GM12878 (cell line): ENCODE measurements at regions not wholly inside any gene's neighbourhood (a gene's known extent, or its start where the extent isn't known, plus 50 kb on each side); places are given as distances from the start of the nearest gene placed in this dataset.

Source experiments
- ATAC-seq: fragments of 200-7000 bp; cut with Tn5 transposase; 3 replicates; pipeline ENCODE4 v1.9.1; 2020; ENCODE audit warnings: mild to moderate bottlenecking, moderate library complexity
- BruUV-seq: library from RNA; stranded (reverse); fragments of 400-500 nt; replicated peaks from 2 replicates; lab custom pipeline; 2021; lab: Mats Ljungman, UMichigan
- CTCF ChIA-PET: fragments of 300-600 bp; sonication (Branson Sonifier 250); formaldehyde crosslinking; extraction: SDS; loops from one replicate; lab custom pipeline; 2021; ENCODE audit warnings: inconsistent platforms; lab: Yijun Ruan, JAX
- POLR2A ChIA-PET: fragments of 350-600 bp; formaldehyde crosslinking; extraction: SDS; loops from one replicate; lab custom pipeline; 2021; ENCODE audit warnings: inconsistent platforms; lab: Charles Lee
- RAD21 ChIA-PET: fragments of 300-600 bp; sonication (Branson Sonifier 250); formaldehyde crosslinking; loops from one replicate; lab custom pipeline; 2023; ENCODE audit warnings: antibody characterized with exemption; ENCODE audit not compliant: unreplicated experiment; lab: Charles Lee
- SMC1A ChIA-PET: fragments of 300-600 bp; sonication (Branson Sonifier 250); formaldehyde crosslinking; loops from one replicate; lab custom pipeline; 2023; ENCODE audit not compliant: unreplicated experiment, uncharacterized antibody; lab: Charles Lee
- DNase-seq: peaks from one replicate; pipeline ENCODE4 v3.0.0-alpha.2; 2011; ENCODE audit warnings: low read depth, low spot score
- FAIRE-seq: peaks from 3 replicates; lab custom pipeline; 2011; peaks lifted over from hg19 to GRCh38; lab: Jason Lieb, UNC
- H2AFZ ChIP-seq: 2 replicates; pipeline ENCODE4 v1.6.0; 2011; ENCODE audit warnings: low read depth, low read length, control low read depth; ENCODE audit not compliant: control insufficient read depth
- H3K27ac ChIP-seq: 2 replicates; pipeline ENCODE4 v1.5.1; 2011; ENCODE audit warnings: control low read depth; ENCODE audit not compliant: control insufficient read depth, insufficient read depth
- H3K27me3 ChIP-seq, 2 experiments: replicated peaks in 1 of 2; 2 replicates each; pipeline versions ENCODE4 v1.6.0 to v1.6.1; 2011; ENCODE audit warnings: low read length in 1 of 2; ENCODE audit not compliant: control insufficient read depth in 2 of 2, insufficient read depth in 2 of 2
- H3K36me3 ChIP-seq, 2 experiments: 2 replicates each; pipeline ENCODE4 v1.5.1; 2011; ENCODE audit warnings: low read length in 1 of 2; ENCODE audit not compliant: control insufficient read depth in 2 of 2, insufficient read depth in 2 of 2
- H3K4me1 ChIP-seq: 2 replicates; pipeline ENCODE4 v1.6.1; 2011; ENCODE audit warnings: mild to moderate bottlenecking, low read length, moderate library complexity, mixed read lengths; ENCODE audit not compliant: control insufficient read depth, insufficient read depth
- H3K4me2 ChIP-seq: 2 replicates; pipeline ENCODE4 v1.6.0; 2011; ENCODE audit warnings: control low read depth; ENCODE audit not compliant: control insufficient read depth, insufficient read depth
- H3K4me3 ChIP-seq: fragments of 200-600 bp; sonication (generic); 2 replicates; pipeline ENCODE4 v1.5.1; 2016
- H3K79me2 ChIP-seq: 2 replicates; pipeline ENCODE4 v1.6.0; 2011; ENCODE audit warnings: low read length; ENCODE audit not compliant: control insufficient read depth, insufficient read depth
- H3K9ac ChIP-seq: 2 replicates; pipeline ENCODE4 v1.8.0; 2011; ENCODE audit warnings: low read length, control low read depth, mixed read lengths; ENCODE audit not compliant: control insufficient read depth, insufficient read depth
- H3K9me3 ChIP-seq: replicated peaks from 3 replicates; pipeline ENCODE4 v1.5.1; 2011; ENCODE audit warnings: mild to moderate bottlenecking, low read length; ENCODE audit not compliant: control insufficient read depth, insufficient read depth
- H4K20me1 ChIP-seq: 2 replicates; pipeline ENCODE4 v1.6.0; 2011; ENCODE audit not compliant: control insufficient read depth, insufficient read depth
- BHLHE40 ChIP-seq, 2 experiments: fragments of 450-650 bp in 1 of 2; IDR thresholded peaks; 2 replicates each; pipeline ENCODE4 v1.6.1; 2011 to 2017; ENCODE audit warnings: low read depth in 2 of 2, borderline replicate concordance in 1 of 2, improper control_type of control experiment in 1 of 2, low read length in 1 of 2, mild to moderate bottlenecking in 1 of 2
- MTA3 ChIP-seq: IDR thresholded peaks from 2 replicates; pipeline ENCODE4 v1.6.1; 2012; ENCODE audit warnings: low read length, inconsistent platforms, borderline replicate concordance
- PRDM15 ChIP-seq: fragments of 450-650 bp; formaldehyde crosslinking; IDR thresholded peaks from 2 replicates; pipeline ENCODE4 v1.4.0; 2020; ENCODE audit warnings: mild to moderate bottlenecking, moderate library complexity
- SIN3A ChIP-seq: IDR thresholded peaks from 2 replicates; pipeline ENCODE4 v1.6.1; 2012; ENCODE audit warnings: low read depth, low read length, improper control_type of control experiment
- SP1 ChIP-seq: IDR thresholded peaks from one replicate; pipeline ENCODE4 v1.6.1; 2011; ENCODE audit warnings: low read depth, low read length
- ZBTB4 ChIP-seq: fragments of 450-650 bp; formaldehyde crosslinking; IDR thresholded peaks from 2 replicates; pipeline ENCODE4 v1.4.0; 2022; ENCODE audit warnings: mild to moderate bottlenecking, moderate library complexity
- in situ Hi-C: fragments of 300-500 bp; cut with MboI; formaldehyde crosslinking; loops from 9 replicates; pipeline ENCODE4 v1.14.3; 2018; ENCODE audit warnings: mixed read lengths
- intact Hi-C: fragments of 100-400 bp; cut with micrococcal nuclease; formaldehyde crosslinking; loops from one replicate; pipeline ENCODE4 v1.14.2; 2022; ENCODE audit not compliant: unreplicated experiment

- H3K27ac ChIP-seq, result no peak overlapping the region
- CTCF ChIA-PET, result no interaction called here
- SMC1A ChIA-PET, result no interaction called here
- DNase-seq, result no peak
- no peak overlapping the region for H3K4me3 ChIP-seq
- no peak for TF ChIP-seq SP1
- no peak overlapping the region for H2AFZ ChIP-seq
- no peak for ATAC-seq
- H3K9me3 ChIP-seq, result no peaks in the 10 kb centered on the region
- no peak overlapping the region for H3K4me2 ChIP-seq
- H3K36me3 ChIP-seq, result no peaks in the 10 kb centered on the region
- RAD21 ChIA-PET, result no interaction called here
- in situ Hi-C loops, result no loop called here
- no TSS peak for BruUV-seq
- no peak overlapping the region for H3K9ac ChIP-seq
- no peaks in the 10 kb centered on the region for H3K27me3 ChIP-seq
- H4K20me1 ChIP-seq, result no peaks in the 10 kb centered on the region
- no peaks in the 10 kb centered on the region for H3K79me2 ChIP-seq
- POLR2A ChIA-PET, result no interaction called here
- intact Hi-C loops, result no loop called here
- no peak for FAIRE-seq
- no peaks in the 10 kb centered on the region for H3K4me1 ChIP-seq
These were observed 742.1 kb upstream of the MANEA start for GRCh38 chr6:94835264-94835663.

- H3K9me3 ChIP-seq, result no peaks in the 10 kb centered on the region
- ChIA-PET CTCF (interaction anchor here (0.7 kb wide), 1 partner anchor 30 kb away, joined by 3 read pairs; no protein-coding TSS in a partner anchor), POLR2A (no interaction called here), RAD21 (no interaction called here), SMC1A (interaction anchor here (0.5 kb wide), 1 partner anchor 45 kb away, joined by 3 read pairs; no protein-coding TSS in a partner anchor)
- no peak overlapping the region for H3K4me3 ChIP-seq
- no peak overlapping the region for H3K27ac ChIP-seq
- no peaks in the 10 kb centered on the region for H3K79me2 ChIP-seq
- H3K36me3 ChIP-seq, result no peaks in the 10 kb centered on the region
- intact Hi-C loops, result no loop called here
- H3K4me2 ChIP-seq, result no peak overlapping the region
- H3K4me1 ChIP-seq, result no peaks in the 10 kb centered on the region
- BruUV-seq, result no TSS peak
- no peaks in the 10 kb centered on the region for H4K20me1 ChIP-seq
- H3K9ac ChIP-seq, result no peak overlapping the region
- H2AFZ ChIP-seq, result no peak overlapping the region
- FAIRE-seq (no peak), DNase-seq (no peak), ATAC-seq (no peak)
- in situ Hi-C loops, result no loop called here
- H3K27me3 ChIP-seq, result no peaks in the 10 kb centered on the region
- TF ChIP-seq SIN3A (no peak), PRDM15 (CRISPR knock-in tag) (no peak), BHLHE40 (IDR thresholded peaks at IDR 0.05; ENCODE audit: borderline replicate concordance in 1 of 2, low read depth in 2 of 2, low read length in 1 of 2) (no peak), ZBTB4 (no peak), MTA3 (no peak)
These were observed 763.5 kb upstream of the MANEA start for GRCh38 chr6:94813806-94814205.
